Neural cell (in vitro differentiated cells): ENCODE measurements at regions not wholly inside any gene's neighbourhood (a gene's known extent, or its start where the extent isn't known, plus 50 kb on each side); places are given as distances from the start of the nearest gene placed in this dataset.

ENCODE experiments used
- H2AFZ ChIP-seq: fragments of 200-600, 300-800 bp; sonication (generic), shearing (Covaris generic); 2 replicates; pipeline ENCODE4 v1.6.0; 2014; ENCODE audit warnings: low read depth, mild to moderate bottlenecking, antibody characterized with exemption, low read length, moderate library complexity
- H3F3A ChIP-seq: fragments of 200-600 bp; shearing (Covaris generic); 2 replicates; pipeline ENCODE4 v1.6.1; 2016; ENCODE audit warnings: mild to moderate bottlenecking, moderate library complexity, mixed read lengths, antibody characterized with exemption, low read length; ENCODE audit not compliant: insufficient read depth, poor library complexity, severe bottlenecking
- H3K27ac ChIP-seq: fragments of 200-600, 300-800 bp; sonication (generic), shearing (Covaris generic); 2 replicates; pipeline ENCODE4 v1.5.1; 2014; ENCODE audit warnings: mild to moderate bottlenecking, low read length, moderate library complexity
- H3K27me3 ChIP-seq: fragments of 300-800, 200-600 bp; sonication (generic), shearing (Covaris generic); 2 replicates; pipeline ENCODE4 v1.6.0; 2014; ENCODE audit warnings: mild to moderate bottlenecking, low read depth, low read length, moderate library complexity; ENCODE audit not compliant: insufficient read depth
- H3K36me3 ChIP-seq: fragments of 300-800, 200-600 bp; sonication (generic), shearing (Covaris generic); 2 replicates; pipeline ENCODE4 v1.5.1; 2014; ENCODE audit warnings: mild to moderate bottlenecking, antibody characterized with exemption, low read length, moderate library complexity; ENCODE audit not compliant: insufficient read depth
- H3K4me2 ChIP-seq: fragments of 300-800, 200-600 bp; sonication (generic), shearing (Covaris generic); 2 replicates; pipeline ENCODE4 v1.6.0; 2014; ENCODE audit warnings: mild to moderate bottlenecking, low read length
- H3K4me3 ChIP-seq: fragments of 300-800, 200-600 bp; sonication (generic), shearing (Covaris generic); 2 replicates; pipeline ENCODE4 v1.5.1; 2014; ENCODE audit warnings: mild to moderate bottlenecking, low read length, moderate library complexity
- H3K79me2 ChIP-seq: fragments of 200-600 bp; shearing (Covaris generic); replicated peaks from 2 replicates; pipeline ENCODE4 v1.6.0; 2014; ENCODE audit warnings: mild to moderate bottlenecking, low read length, moderate library complexity; ENCODE audit not compliant: insufficient read depth
- H3K9ac ChIP-seq: fragments of 300-800, 200-600 bp; sonication (generic), shearing (Covaris generic); 2 replicates; pipeline ENCODE4 v1.6.1; 2016; ENCODE audit warnings: mild to moderate bottlenecking, low read length, mixed read lengths
- H3K9me2 ChIP-seq: fragments of 200-600 bp; shearing (Covaris generic); 2 replicates; pipeline ENCODE4 v1.6.1; 2016; ENCODE audit warnings: mild to moderate bottlenecking, low read length, mixed read lengths; ENCODE audit not compliant: insufficient read depth
- H3K9me3 ChIP-seq: fragments of 200-600, 300-800 bp; sonication (generic), shearing (Covaris generic); 2 replicates; pipeline ENCODE4 v1.6.1; 2016; ENCODE audit warnings: mild to moderate bottlenecking, mixed run types, low read length, moderate library complexity, mixed read lengths
- H4K20me1 ChIP-seq: fragments of 200-600 bp; shearing (Covaris generic); 2 replicates; pipeline ENCODE4 v1.6.1; 2016; ENCODE audit warnings: mild to moderate bottlenecking, mixed run types; ENCODE audit not compliant: insufficient read depth
- EP300 ChIP-seq: fragments of 450-650 bp; conservative IDR thresholded peaks from 2 replicates; pipeline ENCODE4 v1.6.1; 2014; ENCODE audit warnings: antibody characterized with exemption, mild to moderate bottlenecking, moderate library complexity; ENCODE audit not compliant: poor library complexity, severe bottlenecking
- EZH2 ChIP-seq: fragments of 200-600, 300-800 bp; shearing (Covaris generic), sonication (generic); IDR thresholded peaks from 2 replicates; pipeline ENCODE4 v1.6.1; 2014; ENCODE audit warnings: antibody characterized with exemption, low read length, borderline replicate concordance, mild to moderate bottlenecking; ENCODE audit not compliant: insufficient read depth, poor library complexity, severe bottlenecking
- MXI1 ChIP-seq: fragments of 450-650 bp; conservative IDR thresholded peaks from 2 replicates; pipeline ENCODE4 v1.6.1; 2014; ENCODE audit warnings: antibody characterized with exemption, mild to moderate bottlenecking; ENCODE audit not compliant: poor library complexity, severe bottlenecking
- POLR2AphosphoS5 ChIP-seq: IDR thresholded peaks from 2 replicates; pipeline ENCODE4 v1.6.1; 2012
- RAD21 ChIP-seq: fragments of 450-650 bp; conservative IDR thresholded peaks from 2 replicates; pipeline ENCODE4 v1.6.1; 2014; ENCODE audit warnings: antibody characterized with exemption, mild to moderate bottlenecking, moderate library complexity
- REST ChIP-seq: IDR thresholded peaks from 2 replicates; pipeline ENCODE4 v1.6.1; 2012; ENCODE audit warnings: borderline replicate concordance
- SMC3 ChIP-seq: fragments of 450-650 bp; conservative IDR thresholded peaks from 2 replicates; pipeline ENCODE4 v1.6.1; 2014; ENCODE audit warnings: antibody characterized with exemption, mild to moderate bottlenecking, moderate library complexity; ENCODE audit not compliant: poor library complexity
- TAF1 ChIP-seq: IDR thresholded peaks from 2 replicates; pipeline ENCODE4 v1.6.1; 2012; ENCODE audit warnings: low read depth
- TF ChIP-seq, protein P1 (sequence below): fragments of 450-650 bp; IDR thresholded peaks from 2 replicates; pipeline ENCODE4 v1.5.1; 2014; ENCODE audit warnings: antibody characterized with exemption, mild to moderate bottlenecking, moderate library complexity; ENCODE audit not compliant: poor library complexity, severe bottlenecking

DNA sequence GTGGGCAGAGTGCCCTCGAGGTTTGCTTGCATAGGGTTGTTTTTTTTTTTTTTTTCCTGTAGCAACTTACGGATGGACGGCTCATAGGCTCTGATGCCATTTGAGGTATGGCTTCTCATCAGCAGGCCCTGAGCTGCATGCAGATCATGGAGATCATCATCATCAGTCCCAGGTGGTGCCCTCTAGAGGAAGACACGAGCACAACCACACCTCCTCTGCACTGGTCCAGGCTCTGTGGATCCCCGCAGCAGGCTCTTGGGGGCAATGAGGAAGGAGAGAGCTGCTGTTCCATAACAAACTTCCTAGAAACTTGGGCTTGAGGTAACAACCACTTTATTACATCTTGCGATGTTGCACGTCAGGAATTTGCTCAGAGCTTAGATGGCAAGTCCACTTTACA lies 132.7 kb upstream of the CXCL12 start:
- Histone ChIP-seq H2AFZ (no peak overlapping the region), H3K36me3 (no peaks in the 10 kb centered on the region), H3K9me2 (no peaks in the 10 kb centered on the region)

GRCh38 chr10:44519361-44519760 lies 134.5 kb upstream of the CXCL12 start:
- Histone ChIP-seq H3K9me3 (no peaks in the 10 kb centered on the region), H3K79me2 (no peaks in the 10 kb centered on the region), H3K4me2 (no peak overlapping the region), H3K4me3 (no peak overlapping the region), H3K9ac (no peak overlapping the region), H3K27ac (no peak overlapping the region), H3K36me3 (no peaks in the 10 kb centered on the region), H3K9me2 (no peaks in the 10 kb centered on the region), H4K20me1 (no peaks in the 10 kb centered on the region), H2AFZ (no peak overlapping the region), H3K27me3 (no peaks in the 10 kb centered on the region), H3F3A (no peaks in the 10 kb centered on the region)
- TF ChIP-seq SMC3 (no peak), TAF1 (no peak), EZH2 (no peak), RAD21 (no peak), EP300 (no peak), POLR2AphosphoS5 (no peak)

More for the DNA sequence above, 132.7 kb upstream of the CXCL12 start:
- Histone ChIP-seq H3K79me2 (no peaks in the 10 kb centered on the region), H3K4me3 (no peak overlapping the region), H3K27ac (no peak overlapping the region), H3K27me3 (no peaks in the 10 kb centered on the region), H3F3A (no peaks in the 10 kb centered on the region), H4K20me1 (no peaks in the 10 kb centered on the region), H3K4me2 (no peak overlapping the region), H3K9me3 (no peaks in the 10 kb centered on the region), H3K9ac (no peak overlapping the region)
- TF ChIP-seq RAD21 (no peak), EZH2 (no peak)
- TF ChIP-seq, protein P1, sequence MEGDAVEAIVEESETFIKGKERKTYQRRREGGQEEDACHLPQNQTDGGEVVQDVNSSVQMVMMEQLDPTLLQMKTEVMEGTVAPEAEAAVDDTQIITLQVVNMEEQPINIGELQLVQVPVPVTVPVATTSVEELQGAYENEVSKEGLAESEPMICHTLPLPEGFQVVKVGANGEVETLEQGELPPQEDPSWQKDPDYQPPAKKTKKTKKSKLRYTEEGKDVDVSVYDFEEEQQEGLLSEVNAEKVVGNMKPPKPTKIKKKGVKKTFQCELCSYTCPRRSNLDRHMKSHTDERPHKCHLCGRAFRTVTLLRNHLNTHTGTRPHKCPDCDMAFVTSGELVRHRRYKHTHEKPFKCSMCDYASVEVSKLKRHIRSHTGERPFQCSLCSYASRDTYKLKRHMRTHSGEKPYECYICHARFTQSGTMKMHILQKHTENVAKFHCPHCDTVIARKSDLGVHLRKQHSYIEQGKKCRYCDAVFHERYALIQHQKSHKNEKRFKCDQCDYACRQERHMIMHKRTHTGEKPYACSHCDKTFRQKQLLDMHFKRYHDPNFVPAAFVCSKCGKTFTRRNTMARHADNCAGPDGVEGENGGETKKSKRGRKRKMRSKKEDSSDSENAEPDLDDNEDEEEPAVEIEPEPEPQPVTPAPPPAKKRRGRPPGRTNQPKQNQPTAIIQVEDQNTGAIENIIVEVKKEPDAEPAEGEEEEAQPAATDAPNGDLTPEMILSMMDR: no peak

DNA sequence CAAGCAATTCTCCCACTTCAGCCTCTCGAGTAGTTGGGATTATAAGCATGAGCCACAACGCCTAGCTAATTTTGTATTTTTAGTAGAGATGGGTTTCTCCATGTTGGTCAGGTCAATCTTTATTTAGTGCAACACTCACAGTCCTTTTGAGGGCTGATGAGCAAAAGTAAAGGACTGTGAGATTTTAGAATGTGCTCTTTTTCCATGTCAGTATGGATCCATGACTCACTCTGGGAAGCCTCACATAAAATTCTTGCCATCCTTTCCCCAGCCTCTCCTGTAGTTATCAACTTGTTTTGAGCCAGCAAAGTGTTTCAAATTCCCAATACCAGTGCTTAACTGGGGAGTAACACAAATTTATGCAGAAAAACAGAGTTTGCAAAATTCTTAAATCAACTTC lies 135.8 kb upstream of the CXCL12 start:
- no peak overlapping the region for H3K4me3 ChIP-seq
- H3K27me3 ChIP-seq: no peaks in the 10 kb centered on the region
- H3K79me2 ChIP-seq: no peaks in the 10 kb centered on the region
- no peak overlapping the region for H2AFZ ChIP-seq
- H3K27ac ChIP-seq: no peak overlapping the region
- no peak overlapping the region for H3K9ac ChIP-seq
- no peaks in the 10 kb centered on the region for H3K36me3 ChIP-seq
- TF ChIP-seq EZH2 (no peak), MXI1 (no peak), SMC3 (no peak), REST (no peak), EP300 (no peak), POLR2AphosphoS5 (no peak), RAD21 (no peak), TAF1 (no peak)
- TF ChIP-seq, protein P1: no peak
- H3K4me2 ChIP-seq: no peak overlapping the region
- H3K9me2 ChIP-seq: no peaks in the 10 kb centered on the region
- H4K20me1 ChIP-seq: no peaks in the 10 kb centered on the region
- no peaks in the 10 kb centered on the region for H3F3A ChIP-seq
- no peaks in the 10 kb centered on the region for H3K9me3 ChIP-seq
